GM12864 (cell line): ENCODE measurements at regions not wholly inside any gene's neighbourhood (a gene's known extent, or its start where the extent isn't known, plus 50 kb on each side); places are given as distances from the start of the nearest gene placed in this dataset.

ENCODE experiments used
- DNase-seq: peaks from one replicate; pipeline ENCODE4 v3.0.0-alpha.2; 2011; ENCODE audit warnings: low read depth
- H3K4me3 ChIP-seq: 2 replicates; pipeline ENCODE4 v1.5.1; 2011; ENCODE audit warnings: mild to moderate bottlenecking, low read depth, low read length, control low read depth
- TF ChIP-seq, protein P1 (sequence below): IDR thresholded peaks from 2 replicates; pipeline ENCODE4 v1.5.1; 2011; ENCODE audit warnings: low read depth, mild to moderate bottlenecking, moderate library complexity, low read length, control low read depth, inconsistent platforms; ENCODE audit errors: missing control alignments

- no peak overlapping the region for H3K4me3 ChIP-seq
- TF ChIP-seq, protein P1, sequence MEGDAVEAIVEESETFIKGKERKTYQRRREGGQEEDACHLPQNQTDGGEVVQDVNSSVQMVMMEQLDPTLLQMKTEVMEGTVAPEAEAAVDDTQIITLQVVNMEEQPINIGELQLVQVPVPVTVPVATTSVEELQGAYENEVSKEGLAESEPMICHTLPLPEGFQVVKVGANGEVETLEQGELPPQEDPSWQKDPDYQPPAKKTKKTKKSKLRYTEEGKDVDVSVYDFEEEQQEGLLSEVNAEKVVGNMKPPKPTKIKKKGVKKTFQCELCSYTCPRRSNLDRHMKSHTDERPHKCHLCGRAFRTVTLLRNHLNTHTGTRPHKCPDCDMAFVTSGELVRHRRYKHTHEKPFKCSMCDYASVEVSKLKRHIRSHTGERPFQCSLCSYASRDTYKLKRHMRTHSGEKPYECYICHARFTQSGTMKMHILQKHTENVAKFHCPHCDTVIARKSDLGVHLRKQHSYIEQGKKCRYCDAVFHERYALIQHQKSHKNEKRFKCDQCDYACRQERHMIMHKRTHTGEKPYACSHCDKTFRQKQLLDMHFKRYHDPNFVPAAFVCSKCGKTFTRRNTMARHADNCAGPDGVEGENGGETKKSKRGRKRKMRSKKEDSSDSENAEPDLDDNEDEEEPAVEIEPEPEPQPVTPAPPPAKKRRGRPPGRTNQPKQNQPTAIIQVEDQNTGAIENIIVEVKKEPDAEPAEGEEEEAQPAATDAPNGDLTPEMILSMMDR: no peak
- DNase-seq: no peak
Measured at GRCh38 chr12:66916189-66916588, 237.3 kb upstream of the GRIP1 start.

DNA sequence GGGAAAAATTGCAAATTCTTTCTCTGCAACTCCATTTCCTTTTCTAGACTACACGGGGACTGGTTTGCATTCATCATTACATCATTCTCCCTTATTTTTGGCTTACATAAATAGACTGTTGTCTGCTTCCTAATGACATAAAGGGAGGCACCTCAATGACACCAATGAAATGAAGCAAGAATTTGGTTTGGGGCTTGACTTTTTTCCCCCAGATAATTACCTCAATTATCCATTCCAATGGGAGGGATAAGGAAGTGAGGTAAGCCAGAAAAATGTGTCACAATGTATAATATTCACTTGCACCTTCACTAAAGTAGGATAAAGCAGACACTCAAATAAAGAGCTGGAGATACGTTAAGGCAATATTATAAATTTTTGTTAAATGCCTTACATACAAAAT, 240.6 kb upstream of the GRIP1 start:
- TF ChIP-seq, protein P1: no peak

GRCh38 chr12:66920205-66920604, 241.3 kb upstream of the GRIP1 start:
- H3K4me3 ChIP-seq: no peak overlapping the region
- DNase-seq: no peak
- TF ChIP-seq, protein P1: no peak

More for the DNA sequence above, 240.6 kb upstream of the GRIP1 start:
- H3K4me3 ChIP-seq: no peak overlapping the region
- DNase-seq: no peak

GRCh38 chr12:66921151-66921550, 242.3 kb upstream of the GRIP1 start:
- no peak for DNase-seq
- TF ChIP-seq, protein P1: no peak
- no peak overlapping the region for H3K4me3 ChIP-seq

- DNase-seq: no peak
Measured at GRCh38 chr12:66925083-66925482, 246.2 kb upstream of the GRIP1 start.

GRCh38 chr12:66929121-66929520, 250.2 kb upstream of the GRIP1 start:
- H3K4me3 ChIP-seq: no peak overlapping the region
- DNase-seq: no peak
- TF ChIP-seq, protein P1: no peak

More at GRCh38 chr12:66925083-66925482, 246.2 kb upstream of the GRIP1 start:
- H3K4me3 ChIP-seq: no peak overlapping the region
- TF ChIP-seq, protein P1: no peak

DNA sequence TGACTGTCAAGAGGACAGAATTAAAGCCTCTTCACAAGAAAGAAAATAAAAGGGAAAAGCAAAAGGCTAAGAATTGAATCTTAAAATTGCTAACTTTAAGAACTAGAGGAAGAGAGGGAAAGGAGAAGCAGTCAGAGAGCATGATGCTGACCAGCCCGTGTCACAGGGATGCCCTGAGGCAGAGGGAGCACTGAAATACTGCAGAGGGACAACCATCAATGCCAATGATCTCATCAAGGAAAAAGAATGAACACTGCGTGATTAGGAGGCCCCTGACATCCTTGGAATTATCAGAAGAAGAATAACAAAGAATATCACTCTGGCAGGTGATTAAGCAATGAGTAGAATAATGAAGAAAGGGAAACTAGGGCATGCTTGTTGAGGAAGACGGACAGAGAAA, 252.2 kb upstream of the GRIP1 start:
- no peak overlapping the region for H3K4me3 ChIP-seq
- DNase-seq: no peak
- TF ChIP-seq, protein P1: no peak
